ENCODE measurements at regions not wholly inside any gene's neighbourhood (a gene's known extent, or its start where the extent isn't known, plus 50 kb on each side); places are given as distances from the start of the nearest gene placed in this dataset.

DNA sequence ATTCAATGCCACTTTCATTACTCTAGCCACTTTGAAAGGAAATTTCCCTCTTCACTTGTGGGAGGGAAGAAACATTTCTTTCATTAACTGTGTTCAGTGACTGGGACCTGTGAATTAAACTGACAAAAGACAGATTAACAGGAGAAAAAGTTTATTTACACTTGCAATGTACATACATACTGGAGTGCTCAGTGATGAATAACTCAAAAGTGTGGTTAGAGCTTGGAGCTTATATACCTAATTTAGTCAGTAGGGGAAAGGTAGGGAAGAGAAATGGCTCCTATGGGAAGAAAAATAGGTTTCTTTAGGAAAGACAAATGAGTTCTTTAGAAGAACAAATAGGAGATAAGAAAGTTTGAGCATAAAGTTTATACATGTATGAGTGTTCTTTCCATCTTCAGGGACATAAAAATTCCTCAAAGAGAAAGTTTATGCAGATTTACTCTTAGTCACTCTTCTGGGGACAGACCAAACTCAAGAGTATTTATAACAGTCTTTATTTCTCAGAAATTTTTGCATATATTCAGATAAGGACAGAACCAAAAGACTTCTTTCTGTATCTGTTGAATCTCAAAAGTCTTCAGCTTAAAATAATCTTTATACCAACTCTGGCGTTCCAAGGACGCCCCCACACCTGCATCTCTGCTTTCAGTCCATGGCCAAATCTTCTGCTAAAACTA, 120.0 kb upstream of the RAI14 start:
- DNase-seq (ENCODE audit: insufficient read length, low spot score), result no peak
- no peak for FAIRE-seq
- TF ChIP-seq POU2F2 (IDR thresholded peaks at IDR 0.05; ENCODE audit: low read depth, low read length) (no peak), SPI1 (IDR thresholded peaks at IDR 0.05; ENCODE audit: low read depth, low read length) (no peak), TAF1 (IDR thresholded peaks at IDR 0.05; ENCODE audit: low read depth, low read length) (no peak), PAX5 (IDR thresholded peaks at IDR 0.05; ENCODE audit: insufficient read depth, low read length, severe bottlenecking) (no peak), POLR2AphosphoS5 (IDR thresholded peaks at IDR 0.05; ENCODE audit: low read depth, low read length) (no peak), POLR2A (IDR thresholded peaks at IDR 0.05; ENCODE audit: low read depth, low read length) (no peak)

DNA sequence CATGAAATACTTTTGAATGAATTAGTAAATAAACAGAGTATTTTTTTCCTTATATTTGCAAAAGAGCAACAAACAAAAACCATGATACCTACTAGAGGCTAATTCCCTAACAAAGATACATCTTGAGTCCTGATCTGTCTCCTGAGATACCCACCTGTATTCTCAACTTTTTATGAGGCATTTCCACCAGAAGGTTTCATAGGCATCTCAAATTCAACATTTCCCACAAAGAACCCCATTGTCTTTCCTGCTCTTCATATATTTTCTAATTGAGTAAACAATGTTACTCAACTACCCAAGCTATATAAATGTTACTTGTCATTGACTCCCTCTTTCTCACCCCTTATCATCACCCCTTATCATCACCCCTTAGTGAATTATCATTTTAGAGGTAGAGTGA, 119.4 kb upstream of the RAI14 start:
- DNase-seq (ENCODE audit: insufficient read length, low spot score) (no peak), FAIRE-seq (no peak)
- TF ChIP-seq SPI1 (IDR thresholded peaks at IDR 0.05; ENCODE audit: low read depth, low read length), result no peak
- TF ChIP-seq TAF1 (IDR thresholded peaks at IDR 0.05; ENCODE audit: low read depth, low read length), result no peak
- TF ChIP-seq POLR2A (IDR thresholded peaks at IDR 0.05; ENCODE audit: low read depth, low read length), result no peak
- TF ChIP-seq POLR2AphosphoS5 (IDR thresholded peaks at IDR 0.05; ENCODE audit: low read depth, low read length), result no peak
- no peak for TF ChIP-seq POU2F2 (IDR thresholded peaks at IDR 0.05; ENCODE audit: low read depth, low read length)
- TF ChIP-seq PAX5 (IDR thresholded peaks at IDR 0.05; ENCODE audit: insufficient read depth, low read length, severe bottlenecking), result no peak

DNA sequence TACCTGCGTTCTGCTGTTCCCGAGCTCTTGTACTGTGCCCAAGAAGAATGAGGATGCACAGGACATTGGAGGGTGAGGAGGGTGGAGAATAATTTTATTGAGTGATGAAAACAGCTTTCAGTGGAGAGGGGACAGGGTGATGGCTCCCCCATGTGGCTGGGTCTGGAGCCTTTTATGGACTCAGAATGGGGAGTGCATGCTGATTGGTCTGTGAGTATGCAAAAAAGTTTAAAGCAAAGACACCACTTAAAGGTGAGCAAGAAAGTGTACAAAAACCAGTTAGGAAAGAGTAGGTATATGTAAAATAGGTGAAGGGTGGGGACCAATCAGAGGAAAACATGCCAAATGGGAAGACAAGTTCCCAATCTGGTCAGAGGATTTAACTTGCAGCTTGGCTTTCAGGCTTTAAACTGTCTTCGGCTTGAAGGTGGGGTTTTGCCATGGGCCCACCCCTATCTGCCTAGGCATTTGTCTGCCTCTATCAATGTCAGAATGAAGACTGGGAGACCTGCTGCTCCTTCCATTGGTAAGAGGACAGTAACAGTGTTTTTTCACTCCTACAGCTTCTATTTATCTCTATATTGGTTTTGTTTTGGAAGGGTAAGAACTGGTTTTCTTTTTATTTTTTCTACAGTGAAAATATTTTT, 118.0 kb upstream of the RAI14 start:
- no peak for DNase-seq (ENCODE audit: insufficient read length, low spot score)
- no peak for FAIRE-seq

DNA sequence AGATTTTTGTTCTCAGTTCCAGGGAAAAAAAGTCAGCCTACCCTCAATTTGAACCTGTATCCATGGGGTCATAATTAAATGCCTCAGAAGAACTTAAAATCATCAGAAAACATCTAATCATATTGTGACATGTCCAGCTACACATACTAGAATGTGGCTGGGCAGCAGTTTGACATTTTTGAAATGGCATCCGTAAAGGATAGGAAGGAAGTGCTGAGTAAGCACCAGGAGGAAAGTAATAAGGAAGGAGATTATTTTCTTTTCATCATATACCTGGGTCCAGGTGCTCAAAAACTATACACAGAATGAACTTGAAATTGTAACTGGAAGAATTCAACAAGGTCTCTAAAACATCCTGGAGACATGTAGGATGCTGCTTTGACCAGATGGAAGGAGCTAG, 116.9 kb upstream of the RAI14 start:
- TF ChIP-seq TAF1 (IDR thresholded peaks at IDR 0.05; ENCODE audit: low read depth, low read length), result no peak
- TF ChIP-seq POLR2AphosphoS5 (IDR thresholded peaks at IDR 0.05; ENCODE audit: low read depth, low read length), result no peak
- TF ChIP-seq POLR2A (IDR thresholded peaks at IDR 0.05; ENCODE audit: low read depth, low read length), result no peak
- no peak for FAIRE-seq
- no peak for DNase-seq (ENCODE audit: insufficient read length, low spot score)

More for the DNA sequence above, 118.0 kb upstream of the RAI14 start:
- TF ChIP-seq POLR2A (IDR thresholded peaks at IDR 0.05; ENCODE audit: low read depth, low read length), result no peak
- no peak for TF ChIP-seq POLR2AphosphoS5 (IDR thresholded peaks at IDR 0.05; ENCODE audit: low read depth, low read length)
- no peak for TF ChIP-seq PAX5 (IDR thresholded peaks at IDR 0.05; ENCODE audit: insufficient read depth, low read length, severe bottlenecking)
- no peak for TF ChIP-seq TAF1 (IDR thresholded peaks at IDR 0.05; ENCODE audit: low read depth, low read length)
- TF ChIP-seq POU2F2 (IDR thresholded peaks at IDR 0.05; ENCODE audit: low read depth, low read length), result no peak
- no peak for TF ChIP-seq SPI1 (IDR thresholded peaks at IDR 0.05; ENCODE audit: low read depth, low read length)

DNA sequence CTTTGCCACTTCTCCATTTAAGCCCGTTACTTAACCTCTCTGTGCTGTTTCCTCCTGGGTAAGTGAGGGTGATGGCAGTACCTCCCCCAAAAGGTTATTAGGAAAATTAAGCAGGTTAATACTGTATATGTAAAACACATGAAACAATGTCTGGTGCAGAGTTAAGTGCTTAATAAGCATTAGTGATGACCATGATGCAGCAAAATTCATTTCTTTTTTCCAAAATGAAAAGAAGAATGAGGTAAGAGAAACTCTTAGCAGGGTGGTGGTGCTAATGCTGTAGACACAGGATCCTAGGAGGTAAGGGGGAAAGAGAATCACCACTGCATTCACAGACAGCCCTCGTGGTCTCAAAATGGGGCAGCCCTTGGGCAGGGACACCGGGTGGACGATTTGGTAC, 115.1 kb upstream of the RAI14 start:
- DNase-seq (ENCODE audit: insufficient read length, low spot score) (no peak), FAIRE-seq (no peak)
- TF ChIP-seq PAX5 (IDR thresholded peaks at IDR 0.05; ENCODE audit: insufficient read depth, low read length, severe bottlenecking) (no peak), POLR2AphosphoS5 (IDR thresholded peaks at IDR 0.05; ENCODE audit: low read depth, low read length) (no peak), SPI1 (IDR thresholded peaks at IDR 0.05; ENCODE audit: low read depth, low read length) (no peak), POLR2A (IDR thresholded peaks at IDR 0.05; ENCODE audit: low read depth, low read length) (no peak), TAF1 (IDR thresholded peaks at IDR 0.05; ENCODE audit: low read depth, low read length) (no peak), POU2F2 (IDR thresholded peaks at IDR 0.05; ENCODE audit: low read depth, low read length) (no peak)

DNA sequence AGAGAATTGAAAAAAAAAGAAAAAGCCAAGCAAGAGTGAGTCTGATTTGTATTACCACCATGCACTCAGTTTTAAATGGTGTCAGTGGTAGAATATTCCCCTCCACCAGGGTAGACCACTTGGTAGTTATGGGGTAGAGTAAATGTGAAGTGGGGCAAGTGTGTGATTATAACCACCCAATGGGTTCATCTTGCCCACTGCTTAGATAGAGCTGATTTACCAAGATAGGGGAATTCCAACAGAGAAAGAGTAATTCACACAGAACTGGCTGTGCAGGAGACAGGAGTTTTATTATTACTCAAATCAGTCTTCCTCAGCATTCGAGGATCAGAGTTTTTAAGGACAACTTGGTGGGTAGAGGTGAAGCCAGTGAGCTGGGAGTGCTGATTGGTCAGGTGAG, 113.3 kb upstream of the RAI14 start:
- no peak for FAIRE-seq
- no peak for DNase-seq (ENCODE audit: insufficient read length, low spot score)
- TF ChIP-seq SPI1 (IDR thresholded peaks at IDR 0.05; ENCODE audit: low read depth, low read length) (no peak), PAX5 (IDR thresholded peaks at IDR 0.05; ENCODE audit: insufficient read depth, low read length, severe bottlenecking) (no peak), POLR2AphosphoS5 (IDR thresholded peaks at IDR 0.05; ENCODE audit: low read depth, low read length) (no peak), POU2F2 (IDR thresholded peaks at IDR 0.05; ENCODE audit: low read depth, low read length) (no peak), TAF1 (IDR thresholded peaks at IDR 0.05; ENCODE audit: low read depth, low read length) (no peak), POLR2A (IDR thresholded peaks at IDR 0.05; ENCODE audit: low read depth, low read length) (no peak)

DNA sequence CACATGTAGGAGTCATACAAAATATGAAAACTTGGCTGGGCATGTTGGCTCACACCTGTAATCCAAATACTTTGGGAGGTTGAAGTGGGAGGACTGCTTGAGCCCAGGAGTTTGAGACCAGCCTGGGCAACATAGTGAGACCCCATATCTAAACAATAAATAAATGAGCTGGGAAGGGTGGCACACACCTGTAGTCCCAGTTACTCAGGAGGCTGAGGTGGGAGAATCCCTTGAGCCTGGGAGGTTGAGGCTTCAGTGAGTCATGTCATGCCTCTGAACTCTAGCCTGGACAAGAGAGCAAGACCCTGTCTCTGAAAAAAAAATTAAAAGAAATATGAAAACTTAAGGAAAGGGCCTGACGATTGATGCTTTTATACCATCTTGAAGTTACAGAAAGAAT, 112.4 kb upstream of the RAI14 start:
- FAIRE-seq, result no peak
- TF ChIP-seq POLR2AphosphoS5 (IDR thresholded peaks at IDR 0.05; ENCODE audit: low read depth, low read length) (no peak), POLR2A (IDR thresholded peaks at IDR 0.05; ENCODE audit: low read depth, low read length) (no peak), POU2F2 (IDR thresholded peaks at IDR 0.05; ENCODE audit: low read depth, low read length) (no peak), SPI1 (IDR thresholded peaks at IDR 0.05; ENCODE audit: low read depth, low read length) (no peak), TAF1 (IDR thresholded peaks at IDR 0.05; ENCODE audit: low read depth, low read length) (no peak), PAX5 (IDR thresholded peaks at IDR 0.05; ENCODE audit: insufficient read depth, low read length, severe bottlenecking) (no peak)

DNA sequence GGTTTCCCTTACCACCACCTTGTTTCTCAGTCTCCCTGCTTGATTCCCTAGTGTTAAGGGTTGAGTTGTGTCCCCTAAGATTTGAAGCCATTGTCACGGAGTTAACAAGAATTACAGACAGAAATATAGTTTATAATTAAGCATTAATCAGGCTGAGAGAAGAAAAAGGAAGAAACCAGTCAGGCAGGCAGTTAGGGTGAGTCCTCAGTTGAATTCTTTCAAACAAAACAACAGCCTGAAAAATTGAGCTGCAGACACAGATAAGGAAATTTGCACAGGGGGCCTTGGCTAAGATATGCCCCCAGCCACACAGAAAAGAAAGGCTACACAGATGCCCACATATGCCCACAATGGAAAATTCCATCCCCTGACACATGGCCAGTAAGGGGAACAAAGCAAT, 111.7 kb upstream of the RAI14 start:
- TF ChIP-seq PAX5 (IDR thresholded peaks at IDR 0.05; ENCODE audit: insufficient read depth, low read length, severe bottlenecking) (no peak), POLR2AphosphoS5 (IDR thresholded peaks at IDR 0.05; ENCODE audit: low read depth, low read length) (no peak), SPI1 (IDR thresholded peaks at IDR 0.05; ENCODE audit: low read depth, low read length) (no peak), TAF1 (IDR thresholded peaks at IDR 0.05; ENCODE audit: low read depth, low read length) (no peak)
- FAIRE-seq (no peak), DNase-seq (ENCODE audit: insufficient read length, low spot score) (no peak)

More for the DNA sequence above, 112.4 kb upstream of the RAI14 start:
- DNase-seq (ENCODE audit: insufficient read length, low spot score), result no peak

DNA sequence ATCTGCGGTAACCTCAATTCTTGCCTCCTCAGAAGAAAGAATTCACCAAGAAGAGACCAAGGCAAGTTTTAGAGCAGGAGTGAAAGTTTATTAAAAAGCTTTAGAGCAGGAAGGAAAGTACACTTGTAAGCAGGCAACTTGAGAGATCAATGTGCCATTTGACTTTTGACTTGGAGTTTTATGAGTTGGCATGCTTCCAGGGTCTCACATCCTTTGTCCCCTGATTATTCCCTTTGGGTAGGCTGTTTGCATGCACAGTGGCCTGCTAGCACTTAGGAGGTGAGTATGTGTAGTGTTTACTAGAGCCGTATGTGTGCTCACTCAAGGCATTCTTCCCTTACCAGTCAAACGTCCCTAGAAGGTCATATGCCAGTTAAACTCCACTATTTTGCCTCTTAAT, 111.0 kb upstream of the RAI14 start:
- FAIRE-seq (no peak), DNase-seq (ENCODE audit: insufficient read length, low spot score) (no peak)
- TF ChIP-seq TAF1 (IDR thresholded peaks at IDR 0.05; ENCODE audit: low read depth, low read length) (no peak), POLR2AphosphoS5 (IDR thresholded peaks at IDR 0.05; ENCODE audit: low read depth, low read length) (no peak), POU2F2 (IDR thresholded peaks at IDR 0.05; ENCODE audit: low read depth, low read length) (no peak), POLR2A (IDR thresholded peaks at IDR 0.05; ENCODE audit: low read depth, low read length) (no peak), PAX5 (IDR thresholded peaks at IDR 0.05; ENCODE audit: insufficient read depth, low read length, severe bottlenecking) (no peak), SPI1 (IDR thresholded peaks at IDR 0.05; ENCODE audit: low read depth, low read length) (no peak)

Data from GM12891 (cell line).